Brain microvascular endothelial cell (primary cell): ENCODE measurements at regions not wholly inside any gene's neighbourhood (a gene's known extent, or its start where the extent isn't known, plus 50 kb on each side); places are given as distances from the start of the nearest gene placed in this dataset.

ENCODE experiments used
- DNase-seq: peaks from one replicate; pipeline ENCODE4 v3.0.0-alpha.2; 2020
- H3K27ac ChIP-seq: fragments of 250-450 bp; sonication (Bioruptor Pico); 2 replicates; pipeline ENCODE4 v1.5.1; 2020; ENCODE audit warnings: mild to moderate bottlenecking, moderate library complexity
- H3K27me3 ChIP-seq: fragments of 250-450 bp; sonication (Bioruptor Pico); replicated peaks from 2 replicates; pipeline ENCODE4 v1.5.1; 2020; ENCODE audit warnings: mild to moderate bottlenecking
- H3K36me3 ChIP-seq: fragments of 250-450 bp; sonication (Bioruptor Pico); replicated peaks from 2 replicates; pipeline ENCODE4 v1.5.1; 2020; ENCODE audit warnings: mild to moderate bottlenecking
- H3K4me3 ChIP-seq: 2 replicates; pipeline ENCODE4 v1.5.1; 2011; ENCODE audit warnings: low read depth, mild to moderate bottlenecking, control low read depth, low read length, moderate library complexity
- CTCF ChIP-seq: IDR thresholded peaks from 2 replicates; pipeline ENCODE4 v1.5.1; 2011; ENCODE audit warnings: low read depth, mild to moderate bottlenecking, moderate library complexity, low read length, control low read depth, inconsistent platforms; ENCODE audit errors: missing control alignments
- in situ Hi-C: cut with HindIII; loops from 2 replicates; pipeline ENCODE4 v1.10.0; 2017; ENCODE audit warnings: low sequenced_read_pairs, low pct_ligation_motif_present

GRCh38 chr22:26996154-26996553 is 338.8 kb downstream of the MIAT start:
- TF ChIP-seq CTCF: no peak
- in situ Hi-C loops: no loop called here
- Histone ChIP-seq H3K36me3 (no peaks in the 10 kb centered on the region), H3K27me3 (no peaks in the 10 kb centered on the region), H3K4me3 (no peak overlapping the region), H3K27ac (no peak overlapping the region)
- DNase-seq: no peak

GRCh38 chr22:26998129-26998528 is 340.7 kb downstream of the MIAT start:
- H3K36me3 ChIP-seq: no peaks in the 10 kb centered on the region
- in situ Hi-C loops: no loop called here

GRCh38 chr22:26998716-26999115 is 341.3 kb downstream of the MIAT start:
- no peak overlapping the region for H3K4me3 ChIP-seq
- H3K27me3 ChIP-seq: no peaks in the 10 kb centered on the region
- TF ChIP-seq CTCF: no peak
- no peaks in the 10 kb centered on the region for H3K36me3 ChIP-seq
- no peak overlapping the region for H3K27ac ChIP-seq
- in situ Hi-C loops: no loop called here
- no peak for DNase-seq

More at GRCh38 chr22:26998129-26998528, 340.7 kb downstream of the MIAT start:
- no peaks in the 10 kb centered on the region for H3K27me3 ChIP-seq
- no peak overlapping the region for H3K27ac ChIP-seq
- H3K4me3 ChIP-seq: no peak overlapping the region
- no peak for TF ChIP-seq CTCF
- DNase-seq: no peak

GRCh38 chr22:27003297-27003696 is 345.9 kb downstream of the MIAT start:
- H3K36me3 ChIP-seq: no peaks in the 10 kb centered on the region
- H3K27ac ChIP-seq: no peak overlapping the region
- no peak for DNase-seq
- no peak for TF ChIP-seq CTCF
- H3K4me3 ChIP-seq: no peak overlapping the region
- in situ Hi-C loops: no loop called here
- no peaks in the 10 kb centered on the region for H3K27me3 ChIP-seq

- TF ChIP-seq CTCF: no peak
- Histone ChIP-seq H3K36me3 (no peaks in the 10 kb centered on the region), H3K27ac (no peak overlapping the region), H3K4me3 (no peak overlapping the region), H3K27me3 (no peaks in the 10 kb centered on the region)
- no peak for DNase-seq
- in situ Hi-C loops: no loop called here
Measured at GRCh38 chr22:27004434-27004833, 347.0 kb downstream of the MIAT start.

GRCh38 chr22:27008454-27008853 is 351.1 kb downstream of the MIAT start:
- no peak for TF ChIP-seq CTCF
- in situ Hi-C loops: no loop called here

More at GRCh38 chr22:27008454-27008853, 351.1 kb downstream of the MIAT start:
- no peaks in the 10 kb centered on the region for H3K27me3 ChIP-seq
- no peak overlapping the region for H3K27ac ChIP-seq
- H3K36me3 ChIP-seq: no peaks in the 10 kb centered on the region
- no peak for DNase-seq
- no peak overlapping the region for H3K4me3 ChIP-seq
